ENCODE measurements at regions not wholly inside any gene's neighbourhood (a gene's known extent, or its start where the extent isn't known, plus 50 kb on each side); places are given as distances from the start of the nearest gene placed in this dataset.

GRCh38 chr16:65543781-65544740 is 422.2 kb upstream of the CDH11 start:
- no peak for DNase-seq (ENCODE audit: low spot score)

GRCh38 chr16:65541646-65542045 is 419.8 kb upstream of the CDH11 start:
- DNase-seq (ENCODE audit: low spot score) = no peak

- no peak for DNase-seq (ENCODE audit: low spot score)
Observed at GRCh38 chr16:65540901-65541300, 419.0 kb upstream of the CDH11 start.

GRCh38 chr16:65538976-65539375 is 417.1 kb upstream of the CDH11 start:
- DNase-seq (ENCODE audit: low spot score) = no peak

- no peak for DNase-seq (ENCODE audit: low spot score)
Observed at GRCh38 chr16:65537336-65537735, 415.5 kb upstream of the CDH11 start.

- DNase-seq (ENCODE audit: low spot score) = no peak
Observed at GRCh38 chr16:65534121-65534528, 412.3 kb upstream of the CDH11 start.

- no peak for DNase-seq (ENCODE audit: low spot score)
Observed at GRCh38 chr16:65532846-65533245, 411.0 kb upstream of the CDH11 start.

GRCh38 chr16:65532258-65532657 is 410.4 kb upstream of the CDH11 start:
- DNase-seq (ENCODE audit: low spot score) = no peak

- no peak for DNase-seq (ENCODE audit: low spot score)
Observed at GRCh38 chr16:65531475-65531874, 409.6 kb upstream of the CDH11 start.

GRCh38 chr16:65525707-65526106 is 403.8 kb upstream of the CDH11 start:
- DNase-seq (ENCODE audit: low spot score) = no peak

- DNase-seq (ENCODE audit: low spot score) = no peak
Observed at GRCh38 chr16:65524997-65525396, 403.1 kb upstream of the CDH11 start.

- DNase-seq (ENCODE audit: low spot score) = no peak
Observed at GRCh38 chr16:65524231-65524630, 402.4 kb upstream of the CDH11 start.

- DNase-seq (ENCODE audit: low spot score) = no peak
Observed at GRCh38 chr16:65523283-65523944, 401.6 kb upstream of the CDH11 start.

- no peak for DNase-seq (ENCODE audit: low spot score)
Observed at GRCh38 chr16:65522412-65522811, 400.5 kb upstream of the CDH11 start.

- DNase-seq (ENCODE audit: low spot score) = no peak
Observed at GRCh38 chr16:65521633-65522328, 399.9 kb upstream of the CDH11 start.

- DNase-seq (ENCODE audit: low spot score) = no peak
Observed at GRCh38 chr16:65519402-65519801, 397.5 kb upstream of the CDH11 start.

GRCh38 chr16:65515193-65515592 is 393.3 kb upstream of the CDH11 start:
- DNase-seq (ENCODE audit: low spot score) = no peak

- no peak for DNase-seq (ENCODE audit: low spot score)
Observed at GRCh38 chr16:65510850-65511249, 389.0 kb upstream of the CDH11 start.

- DNase-seq (ENCODE audit: low spot score) = no peak
Observed at GRCh38 chr16:65510241-65510640, 388.4 kb upstream of the CDH11 start.

GRCh38 chr16:65509172-65509571 is 387.3 kb upstream of the CDH11 start:
- no peak for DNase-seq (ENCODE audit: low spot score)

- DNase-seq (ENCODE audit: low spot score) = no peak
Observed at GRCh38 chr16:65500919-65501318, 379.1 kb upstream of the CDH11 start.

- no peak for DNase-seq (ENCODE audit: low spot score)
Observed at GRCh38 chr16:65500007-65500406, 378.1 kb upstream of the CDH11 start.

GRCh38 chr16:65499566-65499965 is 377.7 kb upstream of the CDH11 start:
- DNase-seq (ENCODE audit: low spot score) = no peak
